Uterus (tissue), 2 donors: ENCODE measurements at regions not wholly inside any gene's neighbourhood (a gene's known extent, or its start where the extent isn't known, plus 50 kb on each side); places are given as distances from the start of the nearest gene placed in this dataset.

Source experiments
- POLR2A ChIP-seq, 2 donors: fragments of 450-650 bp; IDR thresholded peaks; one replicate each; pipeline ENCODE4 v1.6.1; 2016; ENCODE audit warnings: antibody characterized with exemption in 2 of 2, mild to moderate bottlenecking in 1 of 2, moderate library complexity in 1 of 2
- TF ChIP-seq, protein P1 (sequence below), 4 experiments: fragments of 200-600 bp in 2 of 4; fragments of 450-650 bp in 2 of 4; sonication (generic) in 2 of 4; IDR thresholded peaks; one replicate each; pipeline ENCODE4 v1.5.1; 2016 to 2019; ENCODE audit warnings: antibody characterized with exemption in 4 of 4, mild to moderate bottlenecking in 2 of 4, moderate library complexity in 1 of 4

- TF ChIP-seq, protein P1, sequence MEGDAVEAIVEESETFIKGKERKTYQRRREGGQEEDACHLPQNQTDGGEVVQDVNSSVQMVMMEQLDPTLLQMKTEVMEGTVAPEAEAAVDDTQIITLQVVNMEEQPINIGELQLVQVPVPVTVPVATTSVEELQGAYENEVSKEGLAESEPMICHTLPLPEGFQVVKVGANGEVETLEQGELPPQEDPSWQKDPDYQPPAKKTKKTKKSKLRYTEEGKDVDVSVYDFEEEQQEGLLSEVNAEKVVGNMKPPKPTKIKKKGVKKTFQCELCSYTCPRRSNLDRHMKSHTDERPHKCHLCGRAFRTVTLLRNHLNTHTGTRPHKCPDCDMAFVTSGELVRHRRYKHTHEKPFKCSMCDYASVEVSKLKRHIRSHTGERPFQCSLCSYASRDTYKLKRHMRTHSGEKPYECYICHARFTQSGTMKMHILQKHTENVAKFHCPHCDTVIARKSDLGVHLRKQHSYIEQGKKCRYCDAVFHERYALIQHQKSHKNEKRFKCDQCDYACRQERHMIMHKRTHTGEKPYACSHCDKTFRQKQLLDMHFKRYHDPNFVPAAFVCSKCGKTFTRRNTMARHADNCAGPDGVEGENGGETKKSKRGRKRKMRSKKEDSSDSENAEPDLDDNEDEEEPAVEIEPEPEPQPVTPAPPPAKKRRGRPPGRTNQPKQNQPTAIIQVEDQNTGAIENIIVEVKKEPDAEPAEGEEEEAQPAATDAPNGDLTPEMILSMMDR (IDR thresholded peaks at IDR 0.05) = no peak
- TF ChIP-seq POLR2A (IDR thresholded peaks at IDR 0.05) = no peak
These were observed 216.6 kb downstream of the PLA2G4A start for GRCh38 chr1:187045371-187045770.
